ENCODE measurements at regions not wholly inside any gene's neighbourhood (a gene's known extent, or its start where the extent isn't known, plus 50 kb on each side); places are given as distances from the start of the nearest gene placed in this dataset.

GRCh38 chr5:29213475-29213874 is 1980.0 kb upstream of the CDH6 start:
- H3K27me3 Mint-ChIP-seq (ENCODE audit: unreplicated experiment) = no peaks in the 10 kb centered on the region
- CTCF ChIA-PET = no interaction called here
- no peaks in the 10 kb centered on the region for H3K9me3 Mint-ChIP-seq (ENCODE audit: low read depth, unreplicated experiment)
- no peak for TF ChIP-seq CTCF (IDR thresholded peaks at IDR 0.05; ENCODE audit: unreplicated experiment)
- H3K27ac Mint-ChIP-seq (ENCODE audit: unreplicated experiment) = no peak overlapping the region
- H3K36me3 Mint-ChIP-seq (ENCODE audit: insufficient read depth, unreplicated experiment) = no peaks in the 10 kb centered on the region
- intact Hi-C loops (cut with micrococcal nuclease; ENCODE audit: unreplicated experiment) = loop anchor here (10.0 kb wide), 1 partner anchor 309 kb away; no protein-coding TSS in a partner anchor
- DNase-seq = no peak
- H3K4me3 Mint-ChIP-seq (ENCODE audit: low read depth, unreplicated experiment) = no peak overlapping the region
- BruUV-seq (replicated peaks) = no TSS peak
- H3K4me1 Mint-ChIP-seq (ENCODE audit: low read depth, unreplicated experiment) = peaks cover 5% of the 10 kb centered on the region

GRCh38 chr5:29208024-29208423 is 1985.5 kb upstream of the CDH6 start:
- no peak for DNase-seq
- intact Hi-C loops (cut with micrococcal nuclease; ENCODE audit: unreplicated experiment) = no loop called here
- H3K9me3 Mint-ChIP-seq (ENCODE audit: low read depth, unreplicated experiment) = no peaks in the 10 kb centered on the region
- TF ChIP-seq CTCF (IDR thresholded peaks at IDR 0.05; ENCODE audit: unreplicated experiment) = no peak
- CTCF ChIA-PET = no interaction called here
- H3K27me3 Mint-ChIP-seq (ENCODE audit: unreplicated experiment) = no peaks in the 10 kb centered on the region
- no peak overlapping the region for H3K4me3 Mint-ChIP-seq (ENCODE audit: low read depth, unreplicated experiment)
- H3K36me3 Mint-ChIP-seq (ENCODE audit: insufficient read depth, unreplicated experiment) = no peaks in the 10 kb centered on the region
- no peak overlapping the region for H3K27ac Mint-ChIP-seq (ENCODE audit: unreplicated experiment)
- H3K4me1 Mint-ChIP-seq (ENCODE audit: low read depth, unreplicated experiment) = no peaks in the 10 kb centered on the region
- BruUV-seq (replicated peaks) = no TSS peak

- TF ChIP-seq CTCF (IDR thresholded peaks at IDR 0.05; ENCODE audit: unreplicated experiment) = no peak
- Mint-ChIP-seq H3K4me1 (ENCODE audit: low read depth, unreplicated experiment) (peaks cover 3% of the 10 kb centered on the region), H3K27me3 (ENCODE audit: unreplicated experiment) (no peaks in the 10 kb centered on the region), H3K27ac (ENCODE audit: unreplicated experiment) (no peak overlapping the region), H3K4me3 (ENCODE audit: low read depth, unreplicated experiment) (no peak overlapping the region), H3K9me3 (ENCODE audit: low read depth, unreplicated experiment) (no peaks in the 10 kb centered on the region), H3K36me3 (ENCODE audit: insufficient read depth, unreplicated experiment) (no peaks in the 10 kb centered on the region)
- BruUV-seq (replicated peaks) = no TSS peak
- DNase-seq = no peak
- intact Hi-C loops (cut with micrococcal nuclease; ENCODE audit: unreplicated experiment) = no loop called here
- CTCF ChIA-PET = no interaction called here
These were observed 1990.4 kb upstream of the CDH6 start for GRCh38 chr5:29203049-29203448.

- H3K4me3 Mint-ChIP-seq (ENCODE audit: low read depth, unreplicated experiment) = no peak overlapping the region
- no peaks in the 10 kb centered on the region for H3K9me3 Mint-ChIP-seq (ENCODE audit: low read depth, unreplicated experiment)
- CTCF ChIA-PET = no interaction called here
- DNase-seq = no peak
- intact Hi-C loops (cut with micrococcal nuclease; ENCODE audit: unreplicated experiment) = no loop called here
- no TSS peak for BruUV-seq (replicated peaks)
- TF ChIP-seq CTCF (IDR thresholded peaks at IDR 0.05; ENCODE audit: unreplicated experiment) = no peak
- no peaks in the 10 kb centered on the region for H3K36me3 Mint-ChIP-seq (ENCODE audit: insufficient read depth, unreplicated experiment)
- peak overlapping the region; percentile 35 for H3K27ac Mint-ChIP-seq (ENCODE audit: unreplicated experiment)
- no peaks in the 10 kb centered on the region for H3K27me3 Mint-ChIP-seq (ENCODE audit: unreplicated experiment)
- peaks cover 11% of the 10 kb centered on the region for H3K4me1 Mint-ChIP-seq (ENCODE audit: low read depth, unreplicated experiment)
These were observed 1995.6 kb upstream of the CDH6 start for GRCh38 chr5:29197631-29198454.
